ENCODE measurements at regions not wholly inside any gene's neighbourhood (a gene's known extent, or its start where the extent isn't known, plus 50 kb on each side); places are given as distances from the start of the nearest gene placed in this dataset.
"Not testable (repeated sequence)": the region's sequence is repeated elsewhere in the genome, so short reads cannot be mapped to it uniquely, and the experiment has no call there.

GRCh38 chrX:76774912-76775311 is 347.4 kb downstream of the MAGEE1 start:
- H3K27ac Mint-ChIP-seq; intact Hi-C loops (cut with micrococcal nuclease); H3K36me3 Mint-ChIP-seq (ENCODE audit: low read depth): not testable (repeated sequence)

GRCh38 chrX:76796311-76796710 is 368.8 kb downstream of the MAGEE1 start:
- Mint-ChIP-seq H3K4me1 (ENCODE audit: low read depth) (no peaks in the 10 kb centered on the region), H3K4me3 (no peak overlapping the region), H3K27me3 (no peaks in the 10 kb centered on the region), H3K9me3 (peaks cover 7% of the 10 kb centered on the region), H3K27ac (no peak overlapping the region), H3K36me3 (ENCODE audit: low read depth) (no peaks in the 10 kb centered on the region)
- intact Hi-C loops (cut with micrococcal nuclease): no loop called here

More at GRCh38 chrX:76774912-76775311, 347.4 kb downstream of the MAGEE1 start:
- H3K4me3 Mint-ChIP-seq; H3K27me3 Mint-ChIP-seq; H3K4me1 Mint-ChIP-seq (ENCODE audit: low read depth): not testable (repeated sequence)
- peaks cover 22% of the 10 kb centered on the region for H3K9me3 Mint-ChIP-seq

- Mint-ChIP-seq H3K9me3 (peaks cover 11% of the 10 kb centered on the region), H3K36me3 (ENCODE audit: low read depth) (no peaks in the 10 kb centered on the region), H3K27me3 (no peaks in the 10 kb centered on the region), H3K4me3 (no peak overlapping the region), H3K27ac (no peak overlapping the region), H3K4me1 (ENCODE audit: low read depth) (no peaks in the 10 kb centered on the region)
- intact Hi-C loops (cut with micrococcal nuclease): no loop called here
Measured at GRCh38 chrX:76802708-76803107, 375.2 kb downstream of the MAGEE1 start.

DNA sequence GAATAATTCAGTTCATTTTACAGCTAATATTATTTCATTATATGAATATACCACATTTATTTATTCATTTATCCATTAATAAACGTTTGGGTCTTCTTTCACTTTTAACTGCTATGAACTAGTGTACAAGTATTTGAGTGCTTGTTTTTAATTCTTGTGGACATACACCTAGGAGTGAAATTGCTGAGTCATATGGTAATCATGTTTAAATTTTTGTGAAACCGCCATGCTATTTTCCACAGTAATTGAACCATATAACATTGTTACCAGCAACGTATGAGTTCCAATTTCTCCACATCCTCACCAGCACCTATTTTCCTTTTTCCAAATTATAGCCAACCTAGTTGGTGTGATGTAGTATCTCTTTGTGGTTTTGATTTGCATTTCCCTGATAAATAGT is 388.2 kb downstream of the MAGEE1 start:
- no peaks in the 10 kb centered on the region for H3K4me1 Mint-ChIP-seq (ENCODE audit: low read depth)

DNA sequence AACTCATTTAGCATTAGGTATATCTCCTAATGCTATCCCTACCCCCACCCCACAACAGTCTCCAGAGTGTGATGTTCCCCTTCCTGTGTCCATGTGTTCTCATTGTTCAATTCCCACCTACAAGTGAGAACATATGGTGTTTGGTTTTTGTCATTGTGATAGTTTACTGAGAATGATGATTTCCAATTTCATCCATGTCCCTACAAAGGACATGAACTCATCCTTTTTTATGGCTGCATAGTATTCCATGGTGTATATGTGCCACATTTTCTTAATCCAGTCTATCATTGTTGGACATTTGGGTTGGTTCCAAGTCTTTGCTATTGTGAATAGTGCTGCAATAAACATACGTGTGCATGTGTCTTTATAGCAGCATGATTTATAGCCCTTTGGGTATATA is 389.8 kb downstream of the MAGEE1 start:
- H3K9me3 Mint-ChIP-seq; H3K4me1 Mint-ChIP-seq (ENCODE audit: low read depth); H3K27ac Mint-ChIP-seq; H3K36me3 Mint-ChIP-seq (ENCODE audit: low read depth); intact Hi-C loops (cut with micrococcal nuclease); H3K27me3 Mint-ChIP-seq; H3K4me3 Mint-ChIP-seq: not testable (repeated sequence)

More for the DNA sequence above, 388.2 kb downstream of the MAGEE1 start:
- Mint-ChIP-seq H3K27me3 (no peaks in the 10 kb centered on the region), H3K9me3 (no peaks in the 10 kb centered on the region), H3K36me3 (ENCODE audit: low read depth) (no peaks in the 10 kb centered on the region), H3K27ac (no peak overlapping the region), H3K4me3 (no peak overlapping the region)
- intact Hi-C loops (cut with micrococcal nuclease): no loop called here

DNA sequence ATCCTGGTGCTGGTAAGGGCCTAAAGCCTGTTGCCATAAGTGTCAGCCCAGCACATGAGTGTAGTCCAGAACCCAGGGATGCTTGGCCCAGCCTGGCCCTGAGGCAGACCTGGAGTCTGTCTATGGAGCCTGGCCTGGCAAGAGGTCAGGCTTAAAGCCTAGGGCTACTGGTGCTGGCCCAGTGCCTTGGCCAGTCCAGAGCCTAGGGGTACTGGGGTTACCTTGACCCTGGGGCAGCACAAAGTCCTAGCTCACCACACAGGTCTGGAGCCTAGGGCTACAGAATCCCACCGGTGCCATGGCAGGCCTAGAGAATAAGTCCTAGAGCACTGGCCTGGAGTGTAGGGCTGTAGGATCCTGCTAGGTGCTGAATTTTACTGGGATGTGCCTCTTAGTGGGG is 393.8 kb downstream of the MAGEE1 start:
- Mint-ChIP-seq H3K4me3 (no peak overlapping the region), H3K36me3 (ENCODE audit: low read depth) (no peaks in the 10 kb centered on the region), H3K9me3 (no peaks in the 10 kb centered on the region), H3K27me3 (no peaks in the 10 kb centered on the region), H3K4me1 (ENCODE audit: low read depth) (no peaks in the 10 kb centered on the region), H3K27ac (no peak overlapping the region)
- intact Hi-C loops (cut with micrococcal nuclease): no loop called here

DNA sequence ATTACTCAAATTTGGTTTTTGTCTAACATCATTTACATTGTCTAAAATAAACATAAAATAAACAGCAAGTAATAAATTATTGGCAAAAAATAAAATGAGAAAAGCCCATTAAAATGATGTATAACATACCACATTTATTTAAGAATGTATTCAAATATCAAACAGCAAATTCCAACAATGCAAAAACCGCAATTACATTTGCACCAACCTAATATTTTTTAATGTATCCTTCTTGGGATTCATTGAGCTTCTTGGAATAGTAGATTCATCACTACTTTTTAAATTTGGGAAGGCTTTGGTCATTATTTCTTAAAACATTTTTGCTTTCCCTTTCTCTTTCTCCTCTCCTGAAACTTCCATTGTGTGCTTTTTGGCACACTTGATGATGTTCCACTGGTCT is 400.2 kb downstream of the MAGEE1 start:
- intact Hi-C loops (cut with micrococcal nuclease): no loop called here
- Mint-ChIP-seq H3K4me3 (no peak overlapping the region), H3K36me3 (ENCODE audit: low read depth) (no peaks in the 10 kb centered on the region)

GRCh38 chrX:76840902-76841301 is 413.4 kb downstream of the MAGEE1 start:
- H3K27me3 Mint-ChIP-seq; H3K4me3 Mint-ChIP-seq; intact Hi-C loops (cut with micrococcal nuclease); H3K4me1 Mint-ChIP-seq (ENCODE audit: low read depth); H3K27ac Mint-ChIP-seq; H3K36me3 Mint-ChIP-seq (ENCODE audit: low read depth): not testable (repeated sequence)
- peaks cover 47% of the 10 kb centered on the region for H3K9me3 Mint-ChIP-seq

More for the DNA sequence above, 400.2 kb downstream of the MAGEE1 start:
- H3K4me1 Mint-ChIP-seq (ENCODE audit: low read depth): no peaks in the 10 kb centered on the region
- no peak overlapping the region for H3K27ac Mint-ChIP-seq
- no peaks in the 10 kb centered on the region for H3K27me3 Mint-ChIP-seq
- no peaks in the 10 kb centered on the region for H3K9me3 Mint-ChIP-seq

- H3K4me1 Mint-ChIP-seq (ENCODE audit: low read depth): no peaks in the 10 kb centered on the region
- no peaks in the 10 kb centered on the region for H3K36me3 Mint-ChIP-seq (ENCODE audit: low read depth)
- H3K9me3 Mint-ChIP-seq: no peaks in the 10 kb centered on the region
- no peaks in the 10 kb centered on the region for H3K27me3 Mint-ChIP-seq
- no peak overlapping the region for H3K27ac Mint-ChIP-seq
- intact Hi-C loops (cut with micrococcal nuclease): no loop called here
- no peak overlapping the region for H3K4me3 Mint-ChIP-seq
Measured at GRCh38 chrX:76850851-76851250, 423.3 kb downstream of the MAGEE1 start.

- Mint-ChIP-seq H3K9me3 (peaks cover 15% of the 10 kb centered on the region), H3K36me3 (ENCODE audit: low read depth) (no peaks in the 10 kb centered on the region), H3K4me1 (ENCODE audit: low read depth) (no peaks in the 10 kb centered on the region), H3K27me3 (no peaks in the 10 kb centered on the region), H3K4me3 (no peak overlapping the region), H3K27ac (no peak overlapping the region)
- intact Hi-C loops (cut with micrococcal nuclease): no loop called here
Measured at GRCh38 chrX:76862509-76862908, 435.0 kb downstream of the MAGEE1 start.

DNA sequence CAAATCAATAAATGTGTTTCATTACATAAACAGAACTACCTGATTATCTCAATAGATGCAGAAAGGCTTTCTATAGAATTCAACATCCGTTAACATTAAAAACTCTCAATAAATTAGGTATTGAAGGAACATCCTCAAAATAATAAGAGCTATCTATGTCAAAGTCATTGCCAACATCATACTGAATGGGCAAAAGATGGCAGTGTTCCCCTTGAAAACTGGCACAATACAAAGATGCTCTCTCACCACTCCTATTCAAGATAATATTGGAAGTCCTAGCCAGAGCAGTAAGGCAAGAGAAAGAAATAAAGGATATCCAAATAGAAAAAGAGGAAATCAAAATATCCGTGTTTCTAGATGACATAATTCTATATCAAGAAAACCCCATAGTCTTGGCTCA is 466.4 kb downstream of the MAGEE1 start:
- intact Hi-C loops (cut with micrococcal nuclease): no loop called here
- Mint-ChIP-seq H3K4me3 (no peak overlapping the region), H3K36me3 (ENCODE audit: low read depth) (no peaks in the 10 kb centered on the region), H3K9me3 (peaks cover 24% of the 10 kb centered on the region), H3K27me3 (no peaks in the 10 kb centered on the region), H3K27ac (no peak overlapping the region), H3K4me1 (ENCODE audit: low read depth) (no peaks in the 10 kb centered on the region)

DNA sequence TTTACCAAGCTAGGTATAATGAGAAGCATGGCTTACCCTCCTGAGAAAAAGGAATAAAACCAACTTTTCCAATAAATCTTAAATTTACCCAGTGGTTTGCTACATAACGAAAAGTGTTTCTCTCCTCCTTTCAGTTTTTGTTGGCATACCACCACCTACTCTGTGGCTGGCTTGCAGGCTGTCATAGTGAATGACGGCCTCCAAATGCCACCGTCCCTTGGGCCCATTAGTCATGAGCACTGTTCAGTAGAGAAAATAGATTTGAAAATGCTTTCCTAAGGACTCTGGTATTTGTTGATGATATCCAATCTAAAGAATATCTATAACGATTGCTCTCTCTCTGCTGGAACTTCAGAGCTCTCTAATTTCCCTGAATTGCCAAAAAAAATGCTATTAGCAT is 488.3 kb downstream of the MAGEE1 start:
- no peaks in the 10 kb centered on the region for H3K4me1 Mint-ChIP-seq (ENCODE audit: low read depth)
- intact Hi-C loops (cut with micrococcal nuclease): no loop called here
- peaks cover 15% of the 10 kb centered on the region for H3K9me3 Mint-ChIP-seq
- H3K36me3 Mint-ChIP-seq (ENCODE audit: low read depth): no peaks in the 10 kb centered on the region
- no peak overlapping the region for H3K27ac Mint-ChIP-seq
- no peak overlapping the region for H3K4me3 Mint-ChIP-seq
- H3K27me3 Mint-ChIP-seq: no peaks in the 10 kb centered on the region

- Mint-ChIP-seq H3K27me3 (no peaks in the 10 kb centered on the region), H3K4me1 (ENCODE audit: low read depth) (no peaks in the 10 kb centered on the region), H3K4me3 (no peak overlapping the region), H3K36me3 (ENCODE audit: low read depth) (no peaks in the 10 kb centered on the region), H3K9me3 (no peaks in the 10 kb centered on the region), H3K27ac (no peak overlapping the region)
- intact Hi-C loops (cut with micrococcal nuclease): no loop called here
Measured at GRCh38 chrX:76918033-76918432, 490.5 kb downstream of the MAGEE1 start.

- Mint-ChIP-seq H3K9me3 (peaks cover 6% of the 10 kb centered on the region), H3K36me3 (ENCODE audit: low read depth) (no peaks in the 10 kb centered on the region), H3K4me3 (no peak overlapping the region), H3K4me1 (ENCODE audit: low read depth) (no peaks in the 10 kb centered on the region), H3K27me3 (no peaks in the 10 kb centered on the region), H3K27ac (no peak overlapping the region)
- intact Hi-C loops (cut with micrococcal nuclease): no loop called here
Measured at GRCh38 chrX:76919761-76920160, 492.3 kb downstream of the MAGEE1 start.

DNA sequence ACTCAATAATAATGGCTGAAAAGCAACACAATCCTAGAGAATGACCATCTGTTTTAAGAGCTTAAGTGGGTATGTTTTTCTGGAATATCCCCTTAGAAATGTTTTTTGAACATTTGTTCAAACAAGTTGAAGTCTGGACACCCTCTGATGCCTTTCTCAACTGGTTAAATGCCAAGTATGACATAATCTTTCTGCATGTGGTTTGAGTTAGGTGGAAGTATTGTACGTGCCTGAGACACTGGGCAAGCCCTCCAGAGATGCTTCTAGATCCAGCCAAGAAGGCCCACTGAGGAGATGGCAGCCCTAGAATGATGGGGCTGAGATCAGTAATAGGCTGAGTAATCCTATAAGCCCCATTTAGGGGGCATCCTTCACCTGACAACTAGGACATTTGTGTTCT is 493.1 kb downstream of the MAGEE1 start:
- no peak overlapping the region for H3K27ac Mint-ChIP-seq
- no peaks in the 10 kb centered on the region for H3K4me1 Mint-ChIP-seq (ENCODE audit: low read depth)
- H3K27me3 Mint-ChIP-seq: no peaks in the 10 kb centered on the region
- H3K9me3 Mint-ChIP-seq: peaks cover 12% of the 10 kb centered on the region
- H3K4me3 Mint-ChIP-seq: no peak overlapping the region
- no peaks in the 10 kb centered on the region for H3K36me3 Mint-ChIP-seq (ENCODE audit: low read depth)
- intact Hi-C loops (cut with micrococcal nuclease): no loop called here

Data from dendritic cell treated with granulocyte-macrophage colony-stimulating factor and Interleukin-4, amounts not matched to agents 40 ng/mL and 50 ng/mL, for 4 days (primary cell).